Esophagus muscularis mucosa (tissue), 3 donors: ENCODE measurements at regions not wholly inside any gene's neighbourhood (a gene's known extent, or its start where the extent isn't known, plus 50 kb on each side); places are given as distances from the start of the nearest gene placed in this dataset.

Experiments used
- CTCF ChIP-seq, 3 experiments: fragments of 200-600 bp in 2 of 3; fragments of 450-650 bp in 1 of 3; sonication (generic) in 2 of 3; IDR thresholded peaks; one replicate each; pipeline ENCODE4 v1.5.1; 2017 to 2019; ENCODE audit warnings: antibody characterized with exemption in 3 of 3, mild to moderate bottlenecking in 2 of 3, moderate library complexity in 1 of 3
- POLR2A ChIP-seq: fragments of 450-650 bp; IDR thresholded peaks from one replicate; pipeline ENCODE4 v1.6.1; 2017; ENCODE audit warnings: antibody characterized with exemption, moderate library complexity, mild to moderate bottlenecking, low read depth
- POLR2AphosphoS5 ChIP-seq, 2 donors: sonication (generic); formaldehyde crosslinking; IDR thresholded peaks; one replicate each; pipeline ENCODE4 v1.6.1; 2017; ENCODE audit warnings: antibody characterized with exemption in 2 of 2

- TF ChIP-seq CTCF (IDR thresholded peaks at IDR 0.05) (no peak), POLR2AphosphoS5 (IDR thresholded peaks at IDR 0.05) (no peak), POLR2A (no peak)
Measured at GRCh38 chr11:45436966-45437365, 150.8 kb upstream of the SYT13 start.
